ENCODE measurements at regions not wholly inside any gene's neighbourhood (a gene's known extent, or its start where the extent isn't known, plus 50 kb on each side); places are given as distances from the start of the nearest gene placed in this dataset.

GRCh38 chr13:90184355-90184754, 1163.1 kb upstream of the MIR17HG start:
- Histone ChIP-seq H3K4me1 (ENCODE audit: control insufficient read depth in 2 of 2, insufficient read depth in 2 of 2, low read length in 2 of 2) (no peaks in the 10 kb centered on the region), H3K36me3 (ENCODE audit: control insufficient read depth in 2 of 2, insufficient read depth in 2 of 2, low read length in 1 of 2) (no peaks in the 10 kb centered on the region), H3K4me3 (ENCODE audit: low read length in 2 of 2) (no peak overlapping the region), H3K9me3 (ENCODE audit: control insufficient read depth in 2 of 2, insufficient read depth in 1 of 2, low read length in 1 of 2) (no peaks in the 10 kb centered on the region), H3K27ac (ENCODE audit: low read depth in 1 of 2, low read length in 1 of 2) (no peak overlapping the region), H3K27me3 (ENCODE audit: control insufficient read depth in 2 of 2, insufficient read depth in 1 of 2, low read length in 1 of 2) (no peaks in the 10 kb centered on the region)
- DNase-seq (ENCODE audit: low read depth in 6 of 9, low spot score in 9 of 9): no peak
- WGBS: 92% methylated on average over 1 of the region's 1 CpG

- DNase-seq (ENCODE audit: low read depth in 6 of 9, low spot score in 9 of 9): no peak
- Histone ChIP-seq H3K27me3 (ENCODE audit: control insufficient read depth in 2 of 2, insufficient read depth in 1 of 2, low read length in 1 of 2) (no peaks in the 10 kb centered on the region), H3K4me3 (ENCODE audit: low read length in 2 of 2) (no peak overlapping the region), H3K4me1 (ENCODE audit: control insufficient read depth in 2 of 2, insufficient read depth in 2 of 2, low read length in 2 of 2) (no peaks in the 10 kb centered on the region), H3K27ac (ENCODE audit: low read depth in 1 of 2, low read length in 1 of 2) (no peak overlapping the region), H3K36me3 (ENCODE audit: control insufficient read depth in 2 of 2, insufficient read depth in 2 of 2, low read length in 1 of 2) (no peaks in the 10 kb centered on the region), H3K9me3 (ENCODE audit: control insufficient read depth in 2 of 2, insufficient read depth in 1 of 2, low read length in 1 of 2) (peaks cover 0 to 3% of the 10 kb centered on the region in 2 donors)
Measured at GRCh38 chr13:90185734-90186133, 1161.8 kb upstream of the MIR17HG start.

- H3K9me3 ChIP-seq (ENCODE audit: control insufficient read depth in 2 of 2, insufficient read depth in 1 of 2, low read length in 1 of 2): peaks cover 0 to 3% of the 10 kb centered on the region in 2 donors
- DNase-seq (ENCODE audit: low read depth in 6 of 9, low spot score in 9 of 9): no peak
- H3K36me3 ChIP-seq (ENCODE audit: control insufficient read depth in 2 of 2, insufficient read depth in 2 of 2, low read length in 1 of 2): no peaks in the 10 kb centered on the region
- no peaks in the 10 kb centered on the region for H3K4me1 ChIP-seq (ENCODE audit: control insufficient read depth in 2 of 2, insufficient read depth in 2 of 2, low read length in 2 of 2)
- H3K4me3 ChIP-seq (ENCODE audit: low read length in 2 of 2): no peak overlapping the region
- no peak overlapping the region for H3K27ac ChIP-seq (ENCODE audit: low read depth in 1 of 2, low read length in 1 of 2)
- H3K27me3 ChIP-seq (ENCODE audit: control insufficient read depth in 2 of 2, insufficient read depth in 1 of 2, low read length in 1 of 2): no peaks in the 10 kb centered on the region
- WGBS: 86% methylated on average over 5 of the region's 5 CpGs
Measured at GRCh38 chr13:90187478-90188350, 1159.8 kb upstream of the MIR17HG start.

GRCh38 chr13:90188351-90188636, 1159.2 kb upstream of the MIR17HG start:
- 87% methylated on average over 3 of the region's 3 CpGs for WGBS
- no peak for DNase-seq (ENCODE audit: low read depth in 6 of 9, low spot score in 9 of 9)
- H3K4me1 ChIP-seq (ENCODE audit: control insufficient read depth in 2 of 2, insufficient read depth in 2 of 2, low read length in 2 of 2): no peaks in the 10 kb centered on the region
- no peaks in the 10 kb centered on the region for H3K27me3 ChIP-seq (ENCODE audit: control insufficient read depth in 2 of 2, insufficient read depth in 1 of 2, low read length in 1 of 2)
- H3K4me3 ChIP-seq (ENCODE audit: low read length in 2 of 2): no peak overlapping the region
- H3K27ac ChIP-seq (ENCODE audit: low read depth in 1 of 2, low read length in 1 of 2): no peak overlapping the region
- H3K36me3 ChIP-seq (ENCODE audit: control insufficient read depth in 2 of 2, insufficient read depth in 2 of 2, low read length in 1 of 2): no peaks in the 10 kb centered on the region
- peaks cover 0 to 3% of the 10 kb centered on the region in 2 donors for H3K9me3 ChIP-seq (ENCODE audit: control insufficient read depth in 2 of 2, insufficient read depth in 1 of 2, low read length in 1 of 2)

DNA sequence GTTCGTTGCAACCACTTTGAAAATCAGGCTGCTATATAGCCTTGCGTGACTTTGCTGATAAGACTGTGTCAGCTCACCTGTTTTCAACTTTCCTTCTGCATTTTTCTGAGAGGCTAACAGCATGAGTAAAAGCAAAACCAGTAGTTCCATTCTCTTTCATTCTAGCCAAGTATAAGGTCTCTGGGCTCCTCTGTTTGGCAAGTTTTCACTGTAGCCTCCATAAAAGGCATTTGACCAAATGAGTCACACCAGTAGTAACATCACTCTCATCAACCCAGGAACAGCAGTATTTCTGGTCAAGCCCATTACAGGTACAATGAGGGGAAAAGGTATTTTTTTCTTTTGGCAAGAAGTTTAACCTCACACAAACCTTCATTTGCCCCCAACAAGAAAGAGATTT, 1149.8 kb upstream of the MIR17HG start:
- Histone ChIP-seq H3K36me3 (ENCODE audit: control insufficient read depth in 2 of 2, insufficient read depth in 2 of 2, low read length in 1 of 2) (no peaks in the 10 kb centered on the region), H3K27ac (ENCODE audit: low read depth in 1 of 2, low read length in 1 of 2) (no peak overlapping the region), H3K4me1 (ENCODE audit: control insufficient read depth in 2 of 2, insufficient read depth in 2 of 2, low read length in 2 of 2) (no peaks in the 10 kb centered on the region), H3K9me3 (ENCODE audit: control insufficient read depth in 2 of 2, insufficient read depth in 1 of 2, low read length in 1 of 2) (no peaks in the 10 kb centered on the region), H3K4me3 (ENCODE audit: low read length in 2 of 2) (no peak overlapping the region), H3K27me3 (ENCODE audit: control insufficient read depth in 2 of 2, insufficient read depth in 1 of 2, low read length in 1 of 2) (no peaks in the 10 kb centered on the region)
- 73% methylated on average over 2 of the region's 2 CpGs for WGBS
- no peak for DNase-seq (ENCODE audit: low read depth in 6 of 9, low spot score in 9 of 9)

DNA sequence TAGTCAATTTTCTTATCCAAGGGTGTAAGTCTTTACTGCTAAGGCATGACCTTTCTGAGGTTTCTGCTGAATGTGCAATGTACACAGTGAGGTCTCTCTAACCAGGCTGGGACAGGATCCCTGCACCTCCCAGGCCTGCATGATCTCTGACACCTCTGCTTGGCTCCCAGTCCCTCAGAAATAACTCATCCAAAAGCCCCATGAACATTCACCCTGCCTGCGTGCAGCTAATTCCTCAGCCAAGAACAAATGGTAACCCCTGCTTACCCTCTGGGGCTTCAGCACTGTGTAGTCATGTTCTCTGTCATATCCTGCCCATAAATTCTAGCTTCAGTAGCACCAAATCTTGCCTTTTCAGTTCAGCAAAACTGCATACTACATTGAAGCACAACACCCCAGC, 1146.3 kb upstream of the MIR17HG start:
- peaks cover 0 to 2% of the 10 kb centered on the region in 2 donors for H3K9me3 ChIP-seq (ENCODE audit: control insufficient read depth in 2 of 2, insufficient read depth in 1 of 2, low read length in 1 of 2)
- no peak for DNase-seq (ENCODE audit: low read depth in 6 of 9, low spot score in 9 of 9)
- H3K36me3 ChIP-seq (ENCODE audit: control insufficient read depth in 2 of 2, insufficient read depth in 2 of 2, low read length in 1 of 2): no peaks in the 10 kb centered on the region
- H3K4me1 ChIP-seq (ENCODE audit: control insufficient read depth in 2 of 2, insufficient read depth in 2 of 2, low read length in 2 of 2): no peaks in the 10 kb centered on the region
- no peak overlapping the region for H3K27ac ChIP-seq (ENCODE audit: low read depth in 1 of 2, low read length in 1 of 2)
- 80% methylated on average over 1 of the region's 1 CpG for WGBS
- H3K4me3 ChIP-seq (ENCODE audit: low read length in 2 of 2): no peak overlapping the region
- H3K27me3 ChIP-seq (ENCODE audit: control insufficient read depth in 2 of 2, insufficient read depth in 1 of 2, low read length in 1 of 2): no peaks in the 10 kb centered on the region

DNA sequence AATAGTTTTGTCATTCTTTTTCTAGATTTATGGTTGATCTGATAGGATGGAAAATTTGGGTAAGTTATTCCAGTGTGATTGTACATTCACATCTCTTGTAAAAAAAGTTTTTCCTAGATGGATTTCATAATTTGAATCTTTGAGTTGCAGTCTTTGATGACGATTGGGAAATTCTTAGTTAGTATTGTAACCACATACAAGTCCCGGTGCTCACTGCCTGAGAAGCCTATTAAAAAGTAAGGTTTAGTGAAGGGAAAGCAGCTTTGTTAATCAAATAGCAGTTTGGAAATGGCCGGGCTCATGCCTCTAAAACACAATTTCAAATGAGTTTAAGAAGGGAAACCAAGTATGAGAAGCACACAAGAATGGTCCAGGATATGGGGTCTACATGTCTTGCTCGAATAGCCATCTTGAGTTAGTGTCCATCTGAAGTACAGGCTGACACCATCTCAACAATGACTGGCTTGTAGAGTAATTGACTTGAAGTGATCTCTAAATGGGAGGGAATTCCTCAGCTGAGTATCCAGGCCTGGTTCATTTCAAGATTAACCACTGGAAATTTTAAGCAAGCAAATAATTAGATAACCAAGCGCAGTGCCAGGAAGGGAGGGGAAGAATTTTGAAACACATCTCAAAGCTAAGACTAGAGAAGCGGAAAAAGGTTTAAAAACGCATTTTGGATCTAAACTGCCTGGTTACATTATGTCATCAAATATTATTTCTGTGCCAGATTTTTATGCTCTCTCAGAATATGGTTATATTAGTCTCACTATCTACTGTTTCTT, 1145.6 kb upstream of the MIR17HG start:
- 73% methylated on average over 7 of the region's 7 CpGs for WGBS
- H3K27me3 ChIP-seq (ENCODE audit: control insufficient read depth in 2 of 2, insufficient read depth in 1 of 2, low read length in 1 of 2): no peaks in the 10 kb centered on the region
- no peak overlapping the region for H3K27ac ChIP-seq (ENCODE audit: low read depth in 1 of 2, low read length in 1 of 2)
- no peaks in the 10 kb centered on the region for H3K4me1 ChIP-seq (ENCODE audit: control insufficient read depth in 2 of 2, insufficient read depth in 2 of 2, low read length in 2 of 2)
- peaks cover 0 to 2% of the 10 kb centered on the region in 2 donors for H3K9me3 ChIP-seq (ENCODE audit: control insufficient read depth in 2 of 2, insufficient read depth in 1 of 2, low read length in 1 of 2)
- no peaks in the 10 kb centered on the region for H3K36me3 ChIP-seq (ENCODE audit: control insufficient read depth in 2 of 2, insufficient read depth in 2 of 2, low read length in 1 of 2)
- DNase-seq (ENCODE audit: low read depth in 6 of 9, low spot score in 9 of 9): no peak
- H3K4me3 ChIP-seq (ENCODE audit: low read length in 2 of 2): no peak overlapping the region

DNA sequence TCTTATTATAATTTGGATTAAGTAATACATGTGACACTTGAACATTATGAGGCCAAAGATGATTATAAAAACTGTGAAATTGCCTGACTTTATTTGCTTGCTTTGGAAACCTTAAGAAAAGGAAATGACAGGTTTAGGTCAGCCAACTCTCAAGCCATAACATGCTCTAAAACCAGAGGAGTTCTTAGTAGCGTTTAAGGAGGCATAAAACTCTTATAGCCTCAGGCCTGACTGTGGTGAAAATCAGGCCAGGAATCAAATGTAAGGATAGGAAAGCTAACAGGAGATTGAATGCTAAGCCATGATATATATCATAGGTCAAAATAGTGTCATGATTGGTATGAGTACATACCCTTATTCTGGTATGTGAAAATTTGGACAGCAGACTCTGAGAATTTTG, 1142.4 kb upstream of the MIR17HG start:
- WGBS: 84% methylated on average over 1 of the region's 1 CpG
- no peaks in the 10 kb centered on the region for H3K4me1 ChIP-seq (ENCODE audit: control insufficient read depth in 2 of 2, insufficient read depth in 2 of 2, low read length in 2 of 2)

GRCh38 chr13:90205911-90206310, 1141.6 kb upstream of the MIR17HG start:
- Histone ChIP-seq H3K9me3 (ENCODE audit: control insufficient read depth in 2 of 2, insufficient read depth in 1 of 2, low read length in 1 of 2) (peaks cover 2 to 4% of the 10 kb centered on the region in 2 donors), H3K4me3 (ENCODE audit: low read length in 2 of 2) (no peak overlapping the region), H3K36me3 (ENCODE audit: control insufficient read depth in 2 of 2, insufficient read depth in 2 of 2, low read length in 1 of 2) (no peaks in the 10 kb centered on the region), H3K27ac (ENCODE audit: low read depth in 1 of 2, low read length in 1 of 2) (no peak overlapping the region), H3K4me1 (ENCODE audit: control insufficient read depth in 2 of 2, insufficient read depth in 2 of 2, low read length in 2 of 2) (no peaks in the 10 kb centered on the region), H3K27me3 (ENCODE audit: control insufficient read depth in 2 of 2, insufficient read depth in 1 of 2, low read length in 1 of 2) (no peaks in the 10 kb centered on the region)
- WGBS: 93% methylated on average over 10 of the region's 10 CpGs
- no peak for DNase-seq (ENCODE audit: low read depth in 6 of 9, low spot score in 9 of 9)

More for the DNA sequence above, 1142.4 kb upstream of the MIR17HG start:
- H3K27ac ChIP-seq (ENCODE audit: low read depth in 1 of 2, low read length in 1 of 2): no peak overlapping the region
- no peak for DNase-seq (ENCODE audit: low read depth in 6 of 9, low spot score in 9 of 9)
- H3K9me3 ChIP-seq (ENCODE audit: control insufficient read depth in 2 of 2, insufficient read depth in 1 of 2, low read length in 1 of 2): peaks cover 2 to 4% of the 10 kb centered on the region in 2 donors
- no peaks in the 10 kb centered on the region for H3K27me3 ChIP-seq (ENCODE audit: control insufficient read depth in 2 of 2, insufficient read depth in 1 of 2, low read length in 1 of 2)
- no peaks in the 10 kb centered on the region for H3K36me3 ChIP-seq (ENCODE audit: control insufficient read depth in 2 of 2, insufficient read depth in 2 of 2, low read length in 1 of 2)
- no peak overlapping the region for H3K4me3 ChIP-seq (ENCODE audit: low read length in 2 of 2)

Data from thymus (tissue), 11 donors.